ENCODE measurements at regions not wholly inside any gene's neighbourhood (a gene's known extent, or its start where the extent isn't known, plus 50 kb on each side); places are given as distances from the start of the nearest gene placed in this dataset.

GRCh38 chr1:118396829-118397495 lies 211.9 kb upstream of the SPAG17 start:
- no peak for TF ChIP-seq CTCF (IDR thresholded peaks at IDR 0.05)
- TF ChIP-seq POLR2A (IDR thresholded peaks at IDR 0.05), result no peak
